ENCODE measurements at regions not wholly inside any gene's neighbourhood (a gene's known extent, or its start where the extent isn't known, plus 50 kb on each side); places are given as distances from the start of the nearest gene placed in this dataset.

DNA sequence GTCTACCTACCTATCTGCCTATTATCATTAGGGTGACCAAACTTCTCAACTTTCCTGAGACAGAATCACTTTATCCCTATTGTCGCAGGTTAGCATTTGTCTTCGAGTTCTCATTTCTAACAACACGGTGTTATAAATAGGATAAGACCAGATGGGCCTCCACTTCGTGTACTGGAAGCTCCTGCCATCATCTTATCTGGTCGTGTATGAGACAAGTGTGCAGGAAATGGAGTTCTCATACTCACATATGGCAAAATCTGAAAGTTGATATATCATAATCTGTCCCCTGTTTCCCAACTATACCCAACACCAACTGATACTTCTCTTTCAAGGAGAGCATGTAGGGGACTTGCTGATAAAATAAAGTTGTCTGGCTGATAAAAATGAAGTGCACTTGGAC, 287.4 kb upstream of the FOXK1 start:
- ATAC-seq (no peak), DNase-seq (ENCODE audit: low read depth, low spot score) (no peak)
- TF ChIP-seq SIN3A (IDR thresholded peaks at IDR 0.05; ENCODE audit: borderline replicate concordance, insufficient read depth, low read depth, low read length) (no peak), POLR2AphosphoS5 (IDR thresholded peaks at IDR 0.05; ENCODE audit: low read depth, low read length) (no peak), TCF7L2 (IDR thresholded peaks at IDR 0.05; ENCODE audit: low read depth, low read length) (no peak)
- TF ChIP-seq, protein P1, sequence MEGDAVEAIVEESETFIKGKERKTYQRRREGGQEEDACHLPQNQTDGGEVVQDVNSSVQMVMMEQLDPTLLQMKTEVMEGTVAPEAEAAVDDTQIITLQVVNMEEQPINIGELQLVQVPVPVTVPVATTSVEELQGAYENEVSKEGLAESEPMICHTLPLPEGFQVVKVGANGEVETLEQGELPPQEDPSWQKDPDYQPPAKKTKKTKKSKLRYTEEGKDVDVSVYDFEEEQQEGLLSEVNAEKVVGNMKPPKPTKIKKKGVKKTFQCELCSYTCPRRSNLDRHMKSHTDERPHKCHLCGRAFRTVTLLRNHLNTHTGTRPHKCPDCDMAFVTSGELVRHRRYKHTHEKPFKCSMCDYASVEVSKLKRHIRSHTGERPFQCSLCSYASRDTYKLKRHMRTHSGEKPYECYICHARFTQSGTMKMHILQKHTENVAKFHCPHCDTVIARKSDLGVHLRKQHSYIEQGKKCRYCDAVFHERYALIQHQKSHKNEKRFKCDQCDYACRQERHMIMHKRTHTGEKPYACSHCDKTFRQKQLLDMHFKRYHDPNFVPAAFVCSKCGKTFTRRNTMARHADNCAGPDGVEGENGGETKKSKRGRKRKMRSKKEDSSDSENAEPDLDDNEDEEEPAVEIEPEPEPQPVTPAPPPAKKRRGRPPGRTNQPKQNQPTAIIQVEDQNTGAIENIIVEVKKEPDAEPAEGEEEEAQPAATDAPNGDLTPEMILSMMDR (IDR thresholded peaks at IDR 0.05), result no peak
- TF ChIP-seq, protein P2, sequence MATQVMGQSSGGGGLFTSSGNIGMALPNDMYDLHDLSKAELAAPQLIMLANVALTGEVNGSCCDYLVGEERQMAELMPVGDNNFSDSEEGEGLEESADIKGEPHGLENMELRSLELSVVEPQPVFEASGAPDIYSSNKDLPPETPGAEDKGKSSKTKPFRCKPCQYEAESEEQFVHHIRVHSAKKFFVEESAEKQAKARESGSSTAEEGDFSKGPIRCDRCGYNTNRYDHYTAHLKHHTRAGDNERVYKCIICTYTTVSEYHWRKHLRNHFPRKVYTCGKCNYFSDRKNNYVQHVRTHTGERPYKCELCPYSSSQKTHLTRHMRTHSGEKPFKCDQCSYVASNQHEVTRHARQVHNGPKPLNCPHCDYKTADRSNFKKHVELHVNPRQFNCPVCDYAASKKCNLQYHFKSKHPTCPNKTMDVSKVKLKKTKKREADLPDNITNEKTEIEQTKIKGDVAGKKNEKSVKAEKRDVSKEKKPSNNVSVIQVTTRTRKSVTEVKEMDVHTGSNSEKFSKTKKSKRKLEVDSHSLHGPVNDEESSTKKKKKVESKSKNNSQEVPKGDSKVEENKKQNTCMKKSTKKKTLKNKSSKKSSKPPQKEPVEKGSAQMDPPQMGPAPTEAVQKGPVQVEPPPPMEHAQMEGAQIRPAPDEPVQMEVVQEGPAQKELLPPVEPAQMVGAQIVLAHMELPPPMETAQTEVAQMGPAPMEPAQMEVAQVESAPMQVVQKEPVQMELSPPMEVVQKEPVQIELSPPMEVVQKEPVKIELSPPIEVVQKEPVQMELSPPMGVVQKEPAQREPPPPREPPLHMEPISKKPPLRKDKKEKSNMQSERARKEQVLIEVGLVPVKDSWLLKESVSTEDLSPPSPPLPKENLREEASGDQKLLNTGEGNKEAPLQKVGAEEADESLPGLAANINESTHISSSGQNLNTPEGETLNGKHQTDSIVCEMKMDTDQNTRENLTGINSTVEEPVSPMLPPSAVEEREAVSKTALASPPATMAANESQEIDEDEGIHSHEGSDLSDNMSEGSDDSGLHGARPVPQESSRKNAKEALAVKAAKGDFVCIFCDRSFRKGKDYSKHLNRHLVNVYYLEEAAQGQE (IDR thresholded peaks at IDR 0.05; ENCODE audit: insufficient read depth in 1 of 2, low read depth in 2 of 2, low read length in 1 of 2), result no peak
- H3K27ac ChIP-seq (ENCODE audit: low read length), result no peak overlapping the region
- H3K4me3 ChIP-seq (ENCODE audit: low read depth in 2 of 2, low read length in 2 of 2), result no peak overlapping the region
- peaks cover 15% of the 10 kb centered on the region for H3K27me3 ChIP-seq (ENCODE audit: control insufficient read depth, insufficient read depth, low read length)
- in situ Hi-C loops (cut with HindIII; ENCODE audit: low pct_unique_long_range_greater_than_20kb, low sequenced_read_pairs) (no loop called here), intact Hi-C loops (cut with micrococcal nuclease; ENCODE audit: unreplicated experiment) (no loop called here)
- no peaks in the 10 kb centered on the region for H3K4me1 ChIP-seq (ENCODE audit: control insufficient read depth, insufficient read depth, low read length)
- no peaks in the 10 kb centered on the region for H3K36me3 ChIP-seq (ENCODE audit: control insufficient read depth, insufficient read depth, low read length)
- ChIA-PET POLR2A (no interaction called here), CTCF (no interaction called here)
- peaks cover 8% of the 10 kb centered on the region; the same call in 1 of the 2 replicates for H3K9me3 ChIP-seq (ENCODE audit: control insufficient read depth, insufficient read depth, low read depth, low read length)
- BruUV-seq (replicated peaks), result no TSS peak

DNA sequence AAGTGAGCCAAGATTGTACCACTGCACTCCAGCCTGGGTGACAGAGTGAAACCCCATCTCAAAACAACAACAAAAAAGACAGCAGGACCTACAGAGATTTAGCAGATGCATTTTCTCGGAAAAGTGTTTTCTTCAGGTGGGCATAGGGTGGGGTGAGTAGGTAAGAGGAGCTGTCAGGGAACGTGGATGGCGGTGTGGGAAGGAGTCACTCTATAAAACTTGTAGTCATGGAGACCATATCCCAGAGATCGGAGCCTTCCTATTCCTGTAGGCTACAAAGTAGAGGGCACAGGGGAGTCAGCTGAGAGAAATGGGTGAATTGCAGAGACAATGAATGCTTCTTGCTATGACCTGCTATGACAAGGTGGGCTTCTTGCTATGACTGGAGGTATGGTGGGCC, 283.0 kb upstream of the FOXK1 start:
- no peaks in the 10 kb centered on the region for H3K4me1 ChIP-seq (ENCODE audit: control insufficient read depth, insufficient read depth, low read length)
- ChIA-PET CTCF (no interaction called here), POLR2A (no interaction called here)
- H3K27me3 ChIP-seq (ENCODE audit: control insufficient read depth, insufficient read depth, low read length), result peaks cover 34% of the 10 kb centered on the region
- no peak for DNase-seq (ENCODE audit: low read depth, low spot score)
- ATAC-seq, result no peak
- intact Hi-C loops (cut with micrococcal nuclease; ENCODE audit: unreplicated experiment), result no loop called here
- no peaks in the 10 kb centered on the region for H3K36me3 ChIP-seq (ENCODE audit: control insufficient read depth, insufficient read depth, low read length)
- in situ Hi-C loops (cut with HindIII; ENCODE audit: low pct_unique_long_range_greater_than_20kb, low sequenced_read_pairs), result no loop called here
- H3K27ac ChIP-seq (ENCODE audit: low read length), result no peak overlapping the region
- H3K9me3 ChIP-seq (ENCODE audit: control insufficient read depth, insufficient read depth, low read depth, low read length), result peaks cover 8% of the 10 kb centered on the region; the same call in 1 of the 2 replicates
- no peak overlapping the region for H3K4me3 ChIP-seq (ENCODE audit: low read depth in 2 of 2, low read length in 2 of 2)
- TF ChIP-seq SIN3A (IDR thresholded peaks at IDR 0.05; ENCODE audit: borderline replicate concordance, insufficient read depth, low read depth, low read length) (no peak), POLR2AphosphoS5 (IDR thresholded peaks at IDR 0.05; ENCODE audit: low read depth, low read length) (no peak), TCF7L2 (IDR thresholded peaks at IDR 0.05; ENCODE audit: low read depth, low read length) (no peak)
- TF ChIP-seq, protein P1 (IDR thresholded peaks at IDR 0.05), result no peak
- TF ChIP-seq, protein P2 (IDR thresholded peaks at IDR 0.05; ENCODE audit: insufficient read depth in 1 of 2, low read depth in 2 of 2, low read length in 1 of 2), result no peak
- BruUV-seq (replicated peaks), result no TSS peak

Data from Panc1 (cell line).